WERI-Rb-1 (cell line): ENCODE measurements at regions not wholly inside any gene's neighbourhood (a gene's known extent, or its start where the extent isn't known, plus 50 kb on each side); places are given as distances from the start of the nearest gene placed in this dataset.

ENCODE experiments used
- DNase-seq: peaks from one replicate; pipeline ENCODE4 v3.0.0-alpha.2; 2020
- H3K27ac ChIP-seq: fragments of 250-450 bp; sonication (Bioruptor Pico); 2 replicates; pipeline ENCODE4 v1.5.1; 2020; ENCODE audit warnings: mild to moderate bottlenecking, moderate library complexity
- H3K27me3 ChIP-seq: fragments of 250-450 bp; sonication (Bioruptor Pico); 2 replicates; pipeline ENCODE4 v1.5.1; 2021; ENCODE audit warnings: mild to moderate bottlenecking, low read depth, moderate library complexity; ENCODE audit not compliant: insufficient read depth, severe bottlenecking
- H3K36me3 ChIP-seq: fragments of 250-450 bp; sonication (Bioruptor Pico); 2 replicates; pipeline ENCODE4 v1.5.1; 2020; ENCODE audit warnings: mild to moderate bottlenecking, moderate library complexity
- H3K4me3 ChIP-seq: 2 replicates; pipeline ENCODE4 v1.5.1; 2011; ENCODE audit warnings: low read depth, mild to moderate bottlenecking, control low read depth, low read length
- H3K9me3 ChIP-seq: fragments of 250-450 bp; sonication (Bioruptor Pico); 2 replicates; pipeline ENCODE4 v1.5.1; 2021; ENCODE audit warnings: mild to moderate bottlenecking, moderate library complexity; ENCODE audit not compliant: severe bottlenecking
- CTCF ChIP-seq: IDR thresholded peaks from 2 replicates; pipeline ENCODE4 v1.5.1; 2011; ENCODE audit warnings: low read depth, mild to moderate bottlenecking, control low read depth, inconsistent platforms, low read length

- Histone ChIP-seq H3K4me3 (no peak overlapping the region), H3K27ac (no peak overlapping the region), H3K36me3 (no peaks in the 10 kb centered on the region), H3K27me3 (no peaks in the 10 kb centered on the region), H3K9me3 (no peaks in the 10 kb centered on the region)
- no peak for TF ChIP-seq CTCF
- peak; percentile 21 for DNase-seq
Observed at GRCh38 chr11:127574478-127574877, 573.9 kb upstream of the KIRREL3 start.

DNA sequence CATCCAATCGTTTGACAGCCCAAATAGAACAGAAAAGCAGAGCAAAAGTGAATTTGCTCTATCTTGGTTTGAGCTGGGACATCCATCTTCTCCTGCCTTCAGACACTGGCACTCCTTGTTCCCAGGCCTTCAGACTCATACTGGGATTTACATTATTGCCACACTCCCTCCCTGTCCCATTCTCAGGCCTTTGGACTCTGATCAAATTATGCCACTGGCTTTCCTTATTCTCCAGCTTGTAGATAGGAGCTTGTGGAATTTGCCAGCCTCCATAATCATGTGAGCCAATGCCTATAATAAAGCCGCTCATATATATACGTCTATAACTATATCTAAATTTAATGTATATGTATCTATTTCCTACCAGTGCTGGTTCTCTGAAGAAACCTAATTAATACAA is 568.3 kb upstream of the KIRREL3 start:
- no peak for TF ChIP-seq CTCF
- Histone ChIP-seq H3K9me3 (no peaks in the 10 kb centered on the region), H3K4me3 (no peak overlapping the region), H3K27ac (no peak overlapping the region), H3K36me3 (no peaks in the 10 kb centered on the region), H3K27me3 (no peaks in the 10 kb centered on the region)
- DNase-seq = no peak

DNA sequence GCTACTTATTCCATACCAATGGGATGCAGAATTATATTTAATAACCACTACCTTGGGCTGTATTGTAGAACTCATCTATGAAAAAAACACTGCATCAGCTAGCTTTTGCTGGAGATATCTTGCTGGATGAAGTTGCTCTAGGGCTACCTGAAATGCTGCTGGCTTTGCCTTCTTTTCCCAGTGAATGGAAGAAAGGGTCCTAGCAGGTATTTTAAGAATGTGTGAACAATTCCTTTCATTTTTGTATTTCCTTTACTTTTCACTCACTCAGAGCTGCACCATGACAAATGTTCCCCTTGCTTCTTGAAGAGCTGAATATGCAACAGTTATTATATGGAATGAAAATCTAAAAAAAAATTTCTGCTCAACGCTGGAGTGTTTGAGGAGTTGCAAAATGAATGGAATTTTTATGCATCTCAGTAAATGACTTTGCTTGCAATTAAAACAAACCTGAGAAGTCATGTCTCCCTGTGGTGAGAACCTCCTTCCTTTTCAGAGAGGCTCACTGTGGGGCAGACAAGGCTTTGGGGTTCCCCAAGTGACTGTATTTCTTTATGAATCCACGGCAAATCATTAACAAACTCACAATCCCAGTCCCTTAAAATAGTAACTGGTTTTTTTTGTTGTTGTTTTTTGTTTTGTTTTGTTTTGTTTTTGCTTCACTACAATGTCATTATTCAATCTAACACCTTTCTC is 566.8 kb upstream of the KIRREL3 start:
- no peaks in the 10 kb centered on the region for H3K36me3 ChIP-seq
- H3K27me3 ChIP-seq = no peaks in the 10 kb centered on the region
- no peak overlapping the region for H3K4me3 ChIP-seq
- no peak overlapping the region for H3K27ac ChIP-seq
- no peak for DNase-seq
- no peaks in the 10 kb centered on the region for H3K9me3 ChIP-seq
- TF ChIP-seq CTCF = no peak

DNA sequence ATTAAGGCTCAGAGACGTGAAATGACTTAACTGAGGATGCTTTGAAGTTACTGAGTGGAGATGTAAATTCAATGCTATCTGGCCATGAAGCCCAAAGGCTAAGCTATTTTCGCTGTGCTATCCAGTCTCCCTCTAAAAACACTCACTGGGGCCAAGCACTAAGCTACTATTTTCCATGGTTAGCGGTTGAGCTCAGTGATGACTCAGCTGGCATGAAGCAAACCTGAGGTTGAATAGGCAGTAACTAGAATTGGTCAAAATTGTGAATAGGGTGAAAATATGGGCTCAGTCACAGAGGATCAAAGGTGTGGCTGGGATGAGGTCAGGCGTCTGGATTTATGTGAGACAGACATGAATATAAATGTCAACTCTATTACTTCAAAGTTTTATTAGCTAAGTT is 564.2 kb upstream of the KIRREL3 start:
- H3K27me3 ChIP-seq = no peaks in the 10 kb centered on the region
- no peak overlapping the region for H3K27ac ChIP-seq
- H3K4me3 ChIP-seq = no peak overlapping the region
- TF ChIP-seq CTCF = no peak
- no peaks in the 10 kb centered on the region for H3K9me3 ChIP-seq
- DNase-seq = no peak
- H3K36me3 ChIP-seq = no peaks in the 10 kb centered on the region

GRCh38 chr11:127559978-127560377 is 559.4 kb upstream of the KIRREL3 start:
- no peak overlapping the region for H3K27ac ChIP-seq
- no peaks in the 10 kb centered on the region for H3K27me3 ChIP-seq
- no peak for TF ChIP-seq CTCF
- DNase-seq = no peak
- no peaks in the 10 kb centered on the region for H3K36me3 ChIP-seq
- no peak overlapping the region for H3K4me3 ChIP-seq
- H3K9me3 ChIP-seq = no peaks in the 10 kb centered on the region

- TF ChIP-seq CTCF = no peak
Observed at GRCh38 chr11:127552446-127552845, 551.9 kb upstream of the KIRREL3 start.

More at GRCh38 chr11:127552446-127552845, 551.9 kb upstream of the KIRREL3 start:
- no peaks in the 10 kb centered on the region for H3K9me3 ChIP-seq
- H3K27me3 ChIP-seq = no peaks in the 10 kb centered on the region
- no peak overlapping the region for H3K27ac ChIP-seq
- DNase-seq = no peak
- H3K4me3 ChIP-seq = no peak overlapping the region
- H3K36me3 ChIP-seq = no peaks in the 10 kb centered on the region
